ENCODE measurements at regions not wholly inside any gene's neighbourhood (a gene's known extent, or its start where the extent isn't known, plus 50 kb on each side); places are given as distances from the start of the nearest gene placed in this dataset.

GRCh38 chr9:99549441-99549840 is 272.2 kb upstream of the NR4A3 start:
- ATAC-seq (no peak), DNase-seq (no peak)
- Mint-ChIP-seq H3K4me3 (no peak overlapping the region), H3K27me3 (ENCODE audit: low read depth) (peaks cover 18% of the 10 kb centered on the region), H3K9me3 (ENCODE audit: insufficient read depth) (peaks cover 10% of the 10 kb centered on the region), H3K36me3 (ENCODE audit: low read depth) (no peaks in the 10 kb centered on the region), H3K27ac (no peak overlapping the region), H3K4me1 (ENCODE audit: low read depth) (no peaks in the 10 kb centered on the region)
- CTCF ChIA-PET: no interaction called here
- POLR2A ChIA-PET: no interaction called here

DNA sequence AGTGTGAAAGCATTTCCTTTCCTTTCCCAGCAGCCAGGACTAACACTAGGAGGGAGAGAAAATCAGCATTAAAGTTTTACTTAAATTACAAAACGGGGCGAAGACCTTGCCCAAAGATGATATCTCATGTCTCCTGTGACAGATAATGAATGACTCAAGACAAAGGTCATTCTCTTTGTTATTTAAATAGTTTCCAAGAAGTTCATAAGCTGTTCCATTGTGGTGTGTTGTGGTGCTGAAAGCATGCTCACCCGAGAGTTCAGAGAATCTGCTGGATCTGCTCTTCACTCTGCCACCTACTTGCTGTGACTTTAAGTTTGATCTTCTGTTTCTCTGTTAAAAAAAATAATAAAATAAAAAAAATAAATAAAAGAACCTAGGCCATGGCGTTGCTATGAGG is 265.9 kb upstream of the NR4A3 start:
- DNase-seq (no peak), ATAC-seq (no peak)
- no peak overlapping the region for H3K4me3 Mint-ChIP-seq
- H3K36me3 Mint-ChIP-seq (ENCODE audit: low read depth): no peaks in the 10 kb centered on the region
- no peaks in the 10 kb centered on the region for H3K4me1 Mint-ChIP-seq (ENCODE audit: low read depth)
- H3K27me3 Mint-ChIP-seq (ENCODE audit: low read depth): peaks cover 5% of the 10 kb centered on the region
- peaks cover 9% of the 10 kb centered on the region for H3K9me3 Mint-ChIP-seq (ENCODE audit: insufficient read depth)
- ChIA-PET POLR2A (no interaction called here), CTCF (no interaction called here)
- no peak overlapping the region for H3K27ac Mint-ChIP-seq

GRCh38 chr9:99556998-99557397 is 264.7 kb upstream of the NR4A3 start:
- Mint-ChIP-seq H3K4me1 (ENCODE audit: low read depth) (no peaks in the 10 kb centered on the region), H3K27me3 (ENCODE audit: low read depth) (peaks cover 5% of the 10 kb centered on the region), H3K9me3 (ENCODE audit: insufficient read depth) (peaks cover 6% of the 10 kb centered on the region), H3K36me3 (ENCODE audit: low read depth) (no peaks in the 10 kb centered on the region), H3K27ac (no peak overlapping the region), H3K4me3 (no peak overlapping the region)
- DNase-seq (no peak), ATAC-seq (no peak)
- POLR2A ChIA-PET: no interaction called here
- CTCF ChIA-PET: no interaction called here

- no peak overlapping the region for H3K4me3 Mint-ChIP-seq
- no peaks in the 10 kb centered on the region for H3K4me1 Mint-ChIP-seq (ENCODE audit: low read depth)
- no peak for ATAC-seq
- DNase-seq: no peak
- H3K27me3 Mint-ChIP-seq (ENCODE audit: low read depth): peaks cover 3% of the 10 kb centered on the region
- peaks cover 6% of the 10 kb centered on the region for H3K9me3 Mint-ChIP-seq (ENCODE audit: insufficient read depth)
- ChIA-PET CTCF (no interaction called here), POLR2A (no interaction called here)
- H3K36me3 Mint-ChIP-seq (ENCODE audit: low read depth): no peaks in the 10 kb centered on the region
- no peak overlapping the region for H3K27ac Mint-ChIP-seq
Measured at GRCh38 chr9:99557816-99558215, 263.9 kb upstream of the NR4A3 start.

DNA sequence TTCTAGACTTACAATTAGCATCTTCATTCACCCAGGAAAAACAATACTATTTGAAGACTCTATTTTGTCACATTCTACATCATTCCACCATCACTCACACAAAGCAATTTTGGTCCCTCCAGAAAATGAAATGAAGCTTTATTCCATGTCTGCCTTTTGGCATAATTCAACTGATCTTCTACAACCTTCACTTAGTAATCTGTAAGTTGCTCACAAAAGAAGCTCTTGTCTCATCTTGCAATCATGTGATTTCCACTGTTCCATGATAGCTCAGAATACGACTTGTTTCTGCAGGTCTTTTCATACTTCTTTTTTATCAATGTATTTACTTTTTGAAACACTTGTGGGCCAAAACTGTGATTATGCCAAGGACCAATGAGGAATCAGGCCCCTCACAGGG is 261.9 kb upstream of the NR4A3 start:
- Mint-ChIP-seq H3K4me1 (ENCODE audit: low read depth) (no peaks in the 10 kb centered on the region), H3K4me3 (no peak overlapping the region), H3K27me3 (ENCODE audit: low read depth) (peaks cover 3% of the 10 kb centered on the region), H3K27ac (no peak overlapping the region), H3K36me3 (ENCODE audit: low read depth) (no peaks in the 10 kb centered on the region), H3K9me3 (ENCODE audit: insufficient read depth) (peaks cover 6% of the 10 kb centered on the region)
- ATAC-seq: no peak
- ChIA-PET CTCF (no interaction called here), POLR2A (no interaction called here)
- DNase-seq: no peak

DNA sequence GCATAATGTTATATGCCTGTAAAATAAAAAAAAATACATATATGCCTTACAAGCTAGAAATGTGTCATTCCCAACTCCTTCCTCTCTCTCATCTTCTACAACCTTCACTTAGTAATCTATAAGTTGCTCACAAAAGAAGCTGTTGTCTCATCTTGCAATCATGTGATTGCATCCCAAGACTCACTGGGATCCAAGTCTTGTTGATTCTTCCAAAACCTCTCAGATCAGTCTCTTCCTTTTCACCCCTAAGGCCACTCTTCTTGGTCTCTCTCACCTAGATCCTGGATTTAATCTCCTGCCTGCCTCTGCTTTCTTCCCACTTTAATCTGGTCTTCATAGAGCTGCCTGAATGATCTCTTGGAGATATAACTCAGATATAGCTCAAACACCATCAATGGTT is 261.1 kb upstream of the NR4A3 start:
- Mint-ChIP-seq H3K27me3 (ENCODE audit: low read depth) (peaks cover 3% of the 10 kb centered on the region), H3K36me3 (ENCODE audit: low read depth) (no peaks in the 10 kb centered on the region), H3K4me1 (ENCODE audit: low read depth) (no peaks in the 10 kb centered on the region), H3K9me3 (ENCODE audit: insufficient read depth) (peaks cover 6% of the 10 kb centered on the region), H3K27ac (no peak overlapping the region), H3K4me3 (no peak overlapping the region)
- ATAC-seq (no peak), DNase-seq (no peak)
- CTCF ChIA-PET: no interaction called here
- POLR2A ChIA-PET: no interaction called here

DNA sequence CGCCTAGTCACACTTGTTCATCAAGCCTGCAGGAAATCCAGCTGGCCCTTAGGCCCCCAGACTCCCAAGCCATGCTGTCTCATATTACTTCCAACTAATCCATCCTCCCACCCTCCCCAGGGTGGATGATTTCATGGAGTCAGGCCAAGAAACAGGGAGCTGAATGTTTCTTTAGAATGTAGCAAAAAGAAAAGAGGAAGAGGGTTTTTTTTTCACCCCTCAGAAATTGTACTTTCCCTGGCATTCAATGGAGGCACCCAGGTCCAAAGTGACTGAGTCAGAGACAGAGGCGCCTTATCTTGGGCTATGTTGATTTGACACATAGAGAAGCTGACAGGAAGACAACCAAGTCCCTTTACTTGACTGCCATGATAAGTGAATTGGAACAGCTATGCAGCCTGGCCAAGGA is 260.2 kb upstream of the NR4A3 start:
- H3K27ac Mint-ChIP-seq: no peak overlapping the region
- ATAC-seq: no peak
- H3K4me1 Mint-ChIP-seq (ENCODE audit: low read depth): no peaks in the 10 kb centered on the region
- peaks cover 4% of the 10 kb centered on the region for H3K27me3 Mint-ChIP-seq (ENCODE audit: low read depth)
- CTCF ChIA-PET: no interaction called here
- no peak for DNase-seq
- POLR2A ChIA-PET: no interaction called here
- H3K4me3 Mint-ChIP-seq: no peak overlapping the region
- H3K36me3 Mint-ChIP-seq (ENCODE audit: low read depth): no peaks in the 10 kb centered on the region
- peaks cover 6% of the 10 kb centered on the region for H3K9me3 Mint-ChIP-seq (ENCODE audit: insufficient read depth)

DNA sequence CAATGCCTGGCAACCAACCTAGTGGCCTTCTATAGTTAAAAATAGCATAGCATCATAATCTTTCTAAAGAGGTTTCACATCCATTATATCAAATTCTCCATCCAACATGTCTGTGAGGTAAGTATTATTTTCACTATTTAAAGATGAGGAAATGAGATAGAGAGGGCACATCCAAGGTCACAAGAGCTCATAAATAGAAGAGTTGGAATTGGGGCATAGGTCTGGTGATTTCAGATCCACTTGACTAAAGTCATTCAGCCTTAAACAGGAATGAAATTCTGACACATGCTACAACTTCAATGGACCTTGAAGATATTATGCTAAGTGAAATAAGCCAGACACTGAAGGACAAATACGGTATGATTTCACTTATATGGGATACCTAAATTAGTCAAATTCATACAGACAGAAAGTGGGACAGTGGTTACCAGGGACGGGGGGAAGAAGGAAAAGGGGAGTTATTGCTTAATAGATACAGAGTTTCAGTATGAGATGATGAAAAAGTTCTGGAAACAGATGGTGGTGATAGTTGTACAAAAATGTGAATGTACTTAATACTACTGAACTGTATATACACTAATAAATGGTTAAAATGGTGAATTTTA is 259.6 kb upstream of the NR4A3 start:
- ATAC-seq: no peak
- no peaks in the 10 kb centered on the region for H3K36me3 Mint-ChIP-seq (ENCODE audit: low read depth)
- CTCF ChIA-PET: no interaction called here
- H3K27ac Mint-ChIP-seq: no peak overlapping the region
- H3K4me1 Mint-ChIP-seq (ENCODE audit: low read depth): no peaks in the 10 kb centered on the region
- no peak overlapping the region for H3K4me3 Mint-ChIP-seq
- H3K27me3 Mint-ChIP-seq (ENCODE audit: low read depth): peaks cover 8% of the 10 kb centered on the region
- DNase-seq: no peak
- H3K9me3 Mint-ChIP-seq (ENCODE audit: insufficient read depth): peaks cover 6% of the 10 kb centered on the region
- POLR2A ChIA-PET: no interaction called here

- H3K27me3 Mint-ChIP-seq (ENCODE audit: low read depth): peaks cover 14% of the 10 kb centered on the region
- no peaks in the 10 kb centered on the region for H3K9me3 Mint-ChIP-seq (ENCODE audit: insufficient read depth)
- ChIA-PET POLR2A (no interaction called here), CTCF (interaction anchor here (1.8 kb wide), 1 partner anchor 11 kb away, joined by 7 read pairs; no protein-coding TSS in a partner anchor)
- no peak overlapping the region for H3K4me3 Mint-ChIP-seq
- no peak for DNase-seq
- no peaks in the 10 kb centered on the region for H3K36me3 Mint-ChIP-seq (ENCODE audit: low read depth)
- no peak overlapping the region for H3K27ac Mint-ChIP-seq
- ATAC-seq: no peak
- H3K4me1 Mint-ChIP-seq (ENCODE audit: low read depth): no peaks in the 10 kb centered on the region
Measured at GRCh38 chr9:99563364-99563763, 258.3 kb upstream of the NR4A3 start.

DNA sequence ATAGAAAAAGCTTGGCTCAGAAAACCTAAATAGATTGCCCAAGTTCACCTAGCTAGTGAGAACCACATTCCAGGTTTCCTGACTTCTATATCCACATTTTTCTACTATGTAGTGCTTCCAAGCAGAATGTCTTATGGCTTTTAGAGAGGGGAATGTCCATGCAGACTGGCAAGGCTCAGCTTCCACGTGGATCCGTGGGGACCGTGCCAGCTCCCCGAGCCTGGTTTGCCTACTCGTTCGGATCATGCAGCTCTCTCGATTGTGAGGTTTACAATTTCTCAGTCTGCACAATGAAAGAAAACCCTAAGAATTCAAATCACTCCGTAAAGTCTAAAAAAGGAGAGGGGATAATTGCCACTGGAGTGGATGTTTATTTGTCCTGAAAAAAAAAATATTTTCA is 256.5 kb upstream of the NR4A3 start:
- H3K27me3 Mint-ChIP-seq (ENCODE audit: low read depth): peaks cover 23% of the 10 kb centered on the region
- POLR2A ChIA-PET: interaction anchor here (0.6 kb wide), 1 partner anchor 33 kb away, joined by 3 read pairs; no protein-coding TSS in a partner anchor
- no peaks in the 10 kb centered on the region for H3K4me1 Mint-ChIP-seq (ENCODE audit: low read depth)
- H3K9me3 Mint-ChIP-seq (ENCODE audit: insufficient read depth): no peaks in the 10 kb centered on the region
- H3K27ac Mint-ChIP-seq: no peak overlapping the region
- no peak overlapping the region for H3K4me3 Mint-ChIP-seq
- CTCF ChIA-PET: interaction anchor here (1.8 kb wide), 1 partner anchor 9 kb away, joined by 7 read pairs; no protein-coding TSS in a partner anchor
- ATAC-seq (no peak), DNase-seq (no peak)
- no peaks in the 10 kb centered on the region for H3K36me3 Mint-ChIP-seq (ENCODE audit: low read depth)

DNA sequence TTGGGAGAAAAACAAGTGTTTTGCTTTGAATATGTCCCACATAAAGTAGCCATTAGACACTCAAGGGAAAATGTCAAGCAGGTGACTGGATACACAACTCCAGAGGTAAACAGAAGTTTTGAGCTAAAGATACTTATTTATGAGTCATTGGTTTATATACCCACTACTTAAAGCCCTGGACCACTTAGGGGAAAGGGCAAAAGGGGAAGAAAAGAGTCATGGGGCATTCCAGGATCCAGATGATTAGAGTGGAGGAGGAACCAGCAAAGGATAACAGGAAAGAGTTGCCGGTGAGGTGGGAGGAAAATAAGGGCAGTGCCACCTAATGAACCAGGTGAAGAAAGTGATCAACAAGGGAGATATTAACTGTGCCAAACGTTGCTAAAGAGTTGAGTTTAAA is 254.2 kb upstream of the NR4A3 start:
- no peaks in the 10 kb centered on the region for H3K9me3 Mint-ChIP-seq (ENCODE audit: insufficient read depth)
- H3K4me3 Mint-ChIP-seq: no peak overlapping the region
- ChIA-PET POLR2A (no interaction called here), CTCF (no interaction called here)
- no peaks in the 10 kb centered on the region for H3K4me1 Mint-ChIP-seq (ENCODE audit: low read depth)
- H3K27ac Mint-ChIP-seq: no peak overlapping the region
- DNase-seq: no peak
- peaks cover 24% of the 10 kb centered on the region for H3K27me3 Mint-ChIP-seq (ENCODE audit: low read depth)
- no peaks in the 10 kb centered on the region for H3K36me3 Mint-ChIP-seq (ENCODE audit: low read depth)
- ATAC-seq: no peak

DNA sequence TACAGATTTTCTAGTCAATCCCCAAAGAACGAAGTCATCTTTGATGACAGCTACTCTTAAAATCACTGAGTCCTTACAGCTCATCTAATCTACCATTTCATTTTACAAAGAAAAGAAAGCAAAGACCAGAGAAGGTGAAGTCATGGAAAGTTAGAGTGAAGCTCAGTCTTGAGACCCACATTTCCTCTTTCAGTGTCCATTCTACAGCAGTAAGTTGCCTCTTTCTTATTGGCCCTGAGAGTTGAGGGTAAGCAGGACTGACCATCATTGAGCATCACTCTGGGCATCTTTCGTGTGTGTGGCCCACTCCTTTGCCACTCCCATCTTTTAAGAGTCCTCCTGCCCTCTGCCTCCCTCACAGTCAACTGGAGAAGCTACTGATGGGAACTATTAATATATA is 251.8 kb upstream of the NR4A3 start:
- no peak overlapping the region for H3K4me3 Mint-ChIP-seq
- no peak overlapping the region for H3K27ac Mint-ChIP-seq
- peaks cover 28% of the 10 kb centered on the region for H3K27me3 Mint-ChIP-seq (ENCODE audit: low read depth)
- no peaks in the 10 kb centered on the region for H3K4me1 Mint-ChIP-seq (ENCODE audit: low read depth)
- DNase-seq: no peak
- ATAC-seq: no peak
- CTCF ChIA-PET: no interaction called here
- no peaks in the 10 kb centered on the region for H3K9me3 Mint-ChIP-seq (ENCODE audit: insufficient read depth)
- POLR2A ChIA-PET: no interaction called here
- no peaks in the 10 kb centered on the region for H3K36me3 Mint-ChIP-seq (ENCODE audit: low read depth)

DNA sequence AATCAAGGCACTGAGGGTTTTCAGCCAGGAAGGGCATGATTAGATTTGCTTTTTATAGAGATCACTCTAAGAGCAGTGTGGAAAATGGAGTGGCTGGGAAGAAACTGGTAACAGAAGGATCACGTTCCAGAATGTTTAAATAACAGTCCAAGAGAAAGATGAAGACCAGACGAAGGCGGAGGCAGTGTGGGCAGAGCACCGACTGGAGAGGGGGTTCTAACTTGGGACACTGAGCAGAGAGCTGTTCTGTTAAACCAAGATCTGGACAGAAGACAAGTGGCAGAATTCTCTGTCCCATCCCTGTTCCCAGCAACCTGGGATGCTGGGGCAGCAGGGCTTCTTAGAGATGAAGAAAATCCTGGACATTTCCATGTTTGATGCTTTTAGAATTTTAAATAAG is 249.1 kb upstream of the NR4A3 start:
- no peak for DNase-seq
- no peak for ATAC-seq
- no peaks in the 10 kb centered on the region for H3K36me3 Mint-ChIP-seq (ENCODE audit: low read depth)
- ChIA-PET POLR2A (no interaction called here), CTCF (no interaction called here)
- H3K4me3 Mint-ChIP-seq: no peak overlapping the region
- H3K27me3 Mint-ChIP-seq (ENCODE audit: low read depth): peaks cover 18% of the 10 kb centered on the region
- no peaks in the 10 kb centered on the region for H3K4me1 Mint-ChIP-seq (ENCODE audit: low read depth)
- H3K9me3 Mint-ChIP-seq (ENCODE audit: insufficient read depth): no peaks in the 10 kb centered on the region
- no peak overlapping the region for H3K27ac Mint-ChIP-seq

All from activated CD8-positive, alpha-beta T cell treated with anti-CD3 and anti-CD28 coated beads, Interleukin-2, amount 10 ng/mL, durations not matched to agents 7 days and 5 days (primary cell).